ENCODE measurements at regions not wholly inside any gene's neighbourhood (a gene's known extent, or its start where the extent isn't known, plus 50 kb on each side); places are given as distances from the start of the nearest gene placed in this dataset.

GRCh38 chr4:128524311-128524710, 236.7 kb upstream of the PGRMC2 start:
- no peak for DNase-seq

GRCh38 chr4:128521648-128522111, 234.1 kb upstream of the PGRMC2 start:
- no peak for DNase-seq

GRCh38 chr4:128521156-128521555, 233.5 kb upstream of the PGRMC2 start:
- no peak for DNase-seq

- DNase-seq: no peak
Measured at GRCh38 chr4:128519163-128519830, 231.7 kb upstream of the PGRMC2 start.

GRCh38 chr4:128517739-128518510, 230.3 kb upstream of the PGRMC2 start:
- no peak for DNase-seq

GRCh38 chr4:128517096-128517738, 229.6 kb upstream of the PGRMC2 start:
- no peak for DNase-seq

GRCh38 chr4:128516301-128516969, 228.8 kb upstream of the PGRMC2 start:
- no peak for DNase-seq

GRCh38 chr4:128513664-128514484, 226.3 kb upstream of the PGRMC2 start:
- no peak for DNase-seq

- DNase-seq: no peak
Measured at GRCh38 chr4:128512767-128513322, 225.2 kb upstream of the PGRMC2 start.

- DNase-seq: no peak
Measured at GRCh38 chr4:128512161-128512560, 224.5 kb upstream of the PGRMC2 start.

- DNase-seq: no peak
Measured at GRCh38 chr4:128510850-128511249, 223.2 kb upstream of the PGRMC2 start.

GRCh38 chr4:128502818-128503527, 215.4 kb upstream of the PGRMC2 start:
- DNase-seq: no peak

- DNase-seq: no peak
Measured at GRCh38 chr4:128501239-128501638, 213.6 kb upstream of the PGRMC2 start.

- no peak for DNase-seq
Measured at GRCh38 chr4:128488055-128488705, 200.6 kb upstream of the PGRMC2 start.

- DNase-seq: no peak
Measured at GRCh38 chr4:128484896-128485295, 197.3 kb upstream of the PGRMC2 start.

- no peak for DNase-seq
Measured at GRCh38 chr4:128483816-128484215, 196.2 kb upstream of the PGRMC2 start.

- DNase-seq: no peak
Measured at GRCh38 chr4:128483041-128483440, 195.4 kb upstream of the PGRMC2 start.

- DNase-seq: no peak
Measured at GRCh38 chr4:128481752-128482480, 194.3 kb upstream of the PGRMC2 start.

GRCh38 chr4:128480945-128481344, 193.3 kb upstream of the PGRMC2 start:
- no peak for DNase-seq

GRCh38 chr4:128477540-128477939, 189.9 kb upstream of the PGRMC2 start:
- DNase-seq: no peak

Data from activated CD4-positive, CD25-positive, alpha-beta regulatory T cell treated with anti-CD3 and anti-CD28 coated beads, Interleukin-2, amount 50 U/mL, for 72 hours (primary cell).